Activated CD8-positive, alpha-beta memory T cell treated with anti-CD3 and anti-CD28 coated beads, Interleukin-2, amount 50 U/mL, for 48 hours (primary cell): ENCODE measurements at regions not wholly inside any gene's neighbourhood (a gene's known extent, or its start where the extent isn't known, plus 50 kb on each side); places are given as distances from the start of the nearest gene placed in this dataset.

Source experiments
- DNase-seq: peaks from one replicate; pipeline ENCODE4 v3.0.0-alpha.2; 2020

- no peak for DNase-seq
Observed at GRCh38 chr14:94717808-94718207, 52.1 kb downstream of the GSC start.

- DNase-seq, result no peak
Observed at GRCh38 chr14:94716976-94717375, 52.9 kb downstream of the GSC start.

DNA sequence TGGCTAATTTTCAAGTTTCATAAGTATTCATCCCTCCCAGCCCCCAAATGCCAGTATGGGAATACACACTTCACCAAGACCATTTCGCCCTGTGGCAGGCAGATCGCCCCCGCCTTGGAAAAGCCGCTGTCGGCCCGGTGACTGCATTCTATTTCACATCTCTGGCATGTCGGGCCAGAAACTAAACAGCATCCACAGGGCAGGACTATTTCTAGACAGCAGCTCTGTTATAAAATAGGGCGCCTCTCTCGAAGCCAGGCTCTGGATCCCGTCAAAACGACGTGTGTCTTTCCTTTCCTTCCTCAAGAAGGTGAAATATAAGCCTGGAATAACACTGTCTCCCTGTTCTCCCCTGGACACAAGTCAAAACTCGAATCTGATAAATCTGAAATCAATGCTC, 56.8 kb downstream of the GSC start:
- DNase-seq, result no peak

DNA sequence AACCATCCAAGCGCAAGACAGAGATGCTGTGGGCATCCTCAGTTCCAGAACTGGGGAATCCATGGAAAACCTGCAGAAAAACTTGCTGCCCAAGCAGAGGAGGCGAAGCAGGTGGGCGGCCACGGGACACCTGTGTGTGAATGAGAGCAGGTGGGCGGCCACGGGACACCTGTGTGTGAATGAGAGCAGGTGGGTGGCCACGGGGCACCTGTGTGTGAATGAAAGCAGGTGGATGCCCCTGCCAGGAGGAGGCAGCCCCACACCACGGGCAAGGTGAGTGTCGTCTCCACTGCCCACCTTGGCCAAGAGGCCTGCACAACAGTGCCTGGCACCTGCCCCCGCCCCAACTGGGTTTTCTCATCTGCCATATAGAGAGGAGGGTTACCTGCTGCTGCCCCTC, 59.2 kb downstream of the GSC start:
- DNase-seq, result no peak

DNA sequence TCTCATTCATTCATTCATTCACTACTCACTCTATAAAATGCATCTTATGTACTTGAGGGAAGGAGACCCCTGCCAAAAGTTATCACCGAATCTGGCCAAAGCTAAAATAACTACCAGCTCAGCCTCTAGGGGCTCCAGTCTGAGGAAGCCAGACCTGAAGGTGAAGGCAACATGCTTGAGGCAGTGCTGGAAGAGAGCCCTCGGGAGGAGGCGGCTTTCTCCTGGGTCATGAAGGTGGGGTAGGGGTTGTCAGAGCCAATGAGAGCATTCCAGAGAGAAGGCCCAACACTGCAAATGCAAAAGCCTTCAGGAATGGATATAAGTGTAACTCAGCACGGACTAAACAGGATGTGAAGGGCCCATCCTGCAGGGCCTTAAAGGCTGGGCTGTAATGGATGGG, 62.4 kb downstream of the GSC start:
- no peak for DNase-seq

DNA sequence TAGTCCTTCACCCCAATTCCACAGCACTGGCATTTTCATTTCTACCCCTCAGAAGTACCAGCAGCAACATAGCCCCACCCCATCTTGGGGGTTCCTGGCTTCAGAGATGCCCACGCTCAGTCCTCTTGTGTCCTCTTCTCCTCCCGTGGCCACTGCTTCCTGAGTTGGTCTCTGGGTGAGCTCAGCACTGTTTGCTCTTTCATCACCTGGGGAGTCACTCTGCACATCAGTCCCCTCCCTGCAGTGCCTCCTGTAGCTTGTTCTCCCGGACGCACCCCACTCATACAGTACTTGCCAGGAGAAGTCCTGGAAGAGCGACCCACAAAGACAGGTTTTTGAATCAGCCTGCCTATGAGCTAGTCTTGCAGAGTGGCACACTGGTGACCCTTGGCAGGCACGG, 63.8 kb downstream of the GSC start:
- DNase-seq, result no peak

GRCh38 chr14:94702629-94703028, 67.3 kb downstream of the GSC start:
- DNase-seq, result no peak

DNA sequence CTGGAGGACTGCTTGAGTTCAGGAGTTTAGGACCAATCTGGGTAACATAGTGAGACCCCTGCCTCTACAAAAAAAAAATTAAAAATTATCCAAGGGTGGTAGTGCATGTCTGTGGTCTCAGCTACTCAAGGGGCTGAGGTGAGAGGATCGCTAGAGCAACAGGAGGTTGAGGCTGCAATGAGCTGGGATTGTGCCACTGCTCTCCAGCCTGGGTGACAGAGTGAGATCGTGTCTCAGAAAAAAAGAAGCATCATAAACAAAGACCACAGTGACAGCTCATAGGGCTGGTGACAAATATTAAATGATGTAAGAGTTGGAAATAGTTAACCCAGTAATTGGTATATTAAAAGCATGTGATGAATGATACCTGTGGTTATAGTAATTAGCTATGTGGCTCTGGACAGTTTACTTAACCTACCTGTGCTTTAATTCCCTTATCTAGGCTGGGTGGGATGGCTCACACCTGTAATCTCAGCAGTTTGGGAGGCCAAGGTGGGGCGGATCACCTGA, 68.0 kb downstream of the GSC start:
- DNase-seq, result no peak

GRCh38 chr14:94700336-94700735, 69.6 kb downstream of the GSC start:
- DNase-seq, result no peak

DNA sequence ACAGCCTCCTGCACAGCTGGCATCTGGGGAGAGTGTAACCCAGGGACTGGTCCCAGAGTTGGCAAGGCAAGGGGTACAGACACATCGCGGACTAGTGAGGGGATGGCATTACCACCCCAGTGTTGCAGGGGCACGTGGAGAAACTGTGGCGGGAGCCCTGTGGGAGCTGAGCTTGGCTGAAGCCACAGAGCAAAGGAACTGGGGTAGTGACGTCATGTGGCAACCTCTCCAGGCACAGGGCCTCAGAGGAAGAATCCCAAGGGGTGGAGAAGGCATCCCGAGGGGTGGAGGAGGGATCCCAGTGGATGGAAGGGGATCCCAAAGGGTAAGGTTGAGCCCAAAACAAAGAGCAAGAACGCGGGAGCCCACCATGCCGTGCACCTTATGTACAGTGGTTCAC, 70.1 kb downstream of the GSC start:
- no peak for DNase-seq

- no peak for DNase-seq
Observed at GRCh38 chr14:94697773-94698556, 71.9 kb downstream of the GSC start.

DNA sequence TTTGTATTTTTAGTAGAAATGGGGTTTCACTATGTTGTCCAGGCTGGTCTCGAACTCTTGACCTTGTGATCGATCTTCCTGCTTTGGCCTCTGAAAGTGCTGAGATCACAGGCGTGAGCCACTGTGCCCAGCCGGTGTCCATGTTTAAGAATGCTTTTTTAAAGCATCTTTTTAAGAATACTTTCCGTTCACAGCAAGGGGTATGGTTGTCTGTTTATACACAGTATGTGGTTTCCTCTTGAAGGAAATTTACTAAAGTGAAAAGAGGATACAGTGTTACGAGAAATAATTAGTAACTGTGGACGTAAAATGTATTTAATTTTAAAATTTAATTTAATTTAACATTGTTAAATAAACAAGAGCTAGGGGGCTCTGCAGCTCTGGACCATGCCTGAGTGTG, 73.4 kb downstream of the GSC start:
- no peak for DNase-seq

- DNase-seq, result no peak
Observed at GRCh38 chr14:94695231-94695630, 74.7 kb downstream of the GSC start.

DNA sequence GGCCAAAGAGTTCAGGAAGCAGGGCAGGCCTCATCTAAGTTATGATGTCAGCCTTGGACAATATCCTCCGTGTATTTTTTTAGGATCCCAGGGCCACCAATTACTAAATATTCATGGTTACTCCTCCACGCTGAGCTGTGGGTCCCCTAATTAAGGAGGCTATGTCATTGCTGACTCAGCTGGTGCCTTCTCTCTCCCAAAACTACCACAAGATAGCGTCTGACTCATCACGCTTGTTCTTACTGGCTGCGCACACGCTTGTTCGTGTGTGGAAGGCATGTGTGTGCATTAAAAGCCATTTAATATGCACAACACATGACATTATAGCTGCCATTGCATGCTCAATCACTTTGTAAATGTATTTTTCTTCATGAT, 78.3 kb downstream of the GSC start:
- no peak for DNase-seq

DNA sequence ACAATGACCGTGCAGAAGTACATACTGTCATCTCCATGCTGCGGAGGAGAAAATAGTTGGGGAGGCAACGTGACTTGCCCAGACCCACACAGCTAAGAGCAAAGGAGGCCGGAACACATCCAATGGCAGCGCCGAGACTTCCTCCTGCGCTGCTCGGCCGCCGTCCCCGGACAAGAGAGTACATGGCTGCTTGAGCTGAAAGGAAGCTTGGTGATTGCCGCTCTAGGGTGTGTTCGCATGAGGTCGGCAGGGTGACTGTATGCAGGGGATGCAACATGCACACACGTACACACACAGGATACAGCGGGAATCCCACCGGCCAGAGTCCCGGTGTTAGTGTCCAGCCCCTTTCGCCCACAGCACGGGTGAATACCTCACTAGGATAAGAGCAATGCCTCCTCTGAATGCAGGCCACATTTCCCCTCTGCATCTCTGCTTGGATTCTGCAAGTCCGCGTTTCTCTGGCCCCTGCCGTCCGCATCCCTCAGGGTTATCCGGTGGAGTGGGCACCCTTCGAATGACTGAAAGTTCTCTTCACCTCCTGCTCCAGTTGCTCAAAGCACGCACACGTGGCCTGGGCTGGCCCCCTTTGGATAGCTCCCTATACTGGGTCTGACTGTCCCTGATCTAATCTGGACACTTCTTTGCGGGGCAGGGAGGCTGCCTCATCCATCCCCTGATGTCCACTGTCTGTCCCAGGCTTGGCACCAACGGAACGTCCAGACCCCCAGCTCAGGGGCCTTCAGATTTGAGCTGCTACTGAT, 78.8 kb downstream of the GSC start:
- DNase-seq, result no peak

- DNase-seq, result no peak
Observed at GRCh38 chr14:94690486-94690885, 78.3 kb downstream of the SERPINA3 start.

- DNase-seq, result no peak
Observed at GRCh38 chr14:94689985-94690400, 77.8 kb downstream of the SERPINA3 start.

DNA sequence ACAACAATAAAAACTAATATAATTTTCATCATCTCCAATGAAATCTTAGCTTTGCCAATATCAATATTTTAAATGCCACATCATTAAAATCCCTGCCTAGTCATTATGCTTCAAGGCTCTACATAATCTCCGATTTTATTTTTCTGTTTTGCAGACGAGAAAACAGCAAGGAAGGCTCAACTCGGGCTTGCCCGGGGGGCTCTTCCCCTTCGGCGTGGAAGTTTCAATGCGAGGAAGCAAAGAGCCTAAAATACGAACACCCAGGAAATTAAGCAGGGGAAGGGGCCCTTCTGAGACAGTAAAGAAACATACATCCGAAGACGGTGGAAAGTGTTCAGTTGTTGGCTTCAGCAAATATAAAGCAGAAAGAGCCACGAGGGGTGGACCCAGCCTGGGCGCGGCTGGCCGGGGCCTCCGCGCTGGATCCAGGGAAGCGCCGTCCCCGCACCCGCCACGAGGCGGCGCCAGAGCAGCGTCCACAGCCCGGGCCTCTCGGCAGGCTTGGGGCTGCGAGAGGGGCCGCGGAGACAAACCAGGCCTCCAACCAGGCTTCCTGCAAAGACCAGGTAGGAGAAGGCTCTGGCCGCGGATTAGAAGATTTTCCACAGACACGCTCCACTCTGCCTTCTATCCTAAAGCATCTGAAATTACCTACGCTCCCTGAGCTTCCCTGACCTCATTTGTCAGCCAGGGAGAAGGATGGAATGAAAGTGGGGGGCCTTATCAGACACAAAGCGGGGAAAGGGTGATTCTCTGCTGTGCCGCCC, 77.2 kb downstream of the SERPINA3 start:
- DNase-seq, result peak; percentile 90

- DNase-seq, result no peak
Observed at GRCh38 chr14:94686511-94687160, 74.4 kb downstream of the SERPINA3 start.

DNA sequence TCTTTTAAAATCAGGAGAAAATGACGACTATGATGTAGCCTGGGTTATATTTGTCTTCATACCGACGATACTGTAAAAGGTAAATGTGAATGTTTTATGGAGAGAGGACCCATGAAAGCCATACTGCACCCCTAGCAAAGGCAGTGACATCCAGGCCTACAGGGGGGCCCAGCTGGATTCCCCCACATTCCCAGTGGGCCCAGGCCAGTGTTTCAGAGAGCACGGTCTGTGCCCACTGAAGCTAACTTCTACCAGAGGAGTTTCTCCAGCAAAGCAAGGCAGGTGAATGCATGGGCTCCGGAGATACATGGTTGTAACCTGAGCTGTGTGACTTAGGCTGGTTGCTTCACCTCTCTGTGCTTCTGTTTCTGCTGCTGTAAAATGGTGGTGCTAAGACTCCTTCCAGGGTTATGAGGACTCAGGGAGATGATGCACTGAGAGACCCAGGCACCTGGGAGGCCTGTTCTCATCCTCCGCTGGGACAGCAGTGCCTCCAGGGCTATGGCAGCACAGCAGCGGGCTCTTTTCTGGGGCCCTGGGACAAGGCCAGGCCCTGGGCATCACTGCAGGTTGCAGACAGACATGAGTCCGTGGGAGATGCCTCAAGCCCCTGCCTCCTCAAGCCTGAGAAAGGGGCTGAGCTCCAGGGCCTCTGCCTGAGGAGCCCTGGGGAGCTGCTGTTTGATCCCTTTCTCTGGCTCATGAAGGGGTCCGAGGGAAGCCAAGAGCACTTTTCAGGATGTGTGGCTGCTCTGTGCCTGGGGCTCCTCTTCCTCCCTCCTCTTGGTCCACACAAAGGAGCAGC, 73.7 kb downstream of the SERPINA3 start:
- no peak for DNase-seq

GRCh38 chr14:94685166-94685581, 73.0 kb downstream of the SERPINA3 start:
- DNase-seq, result no peak

GRCh38 chr14:94682736-94683135, 70.5 kb downstream of the SERPINA3 start:
- no peak for DNase-seq
